22Rv1 (cell line): ENCODE measurements at regions not wholly inside any gene's neighbourhood (a gene's known extent, or its start where the extent isn't known, plus 50 kb on each side); places are given as distances from the start of the nearest gene placed in this dataset.
"Not testable (repeated sequence)": the region's sequence is repeated elsewhere in the genome, so short reads cannot be mapped to it uniquely, and the experiment has no call there.

Source experiments
- ZFX ChIP-seq: fragments of 450-650 bp; IDR thresholded peaks from 2 replicates; pipeline ENCODE4 v1.6.1; 2017; ENCODE audit warnings: antibody characterized with exemption, borderline replicate concordance
- TF ChIP-seq, protein P1 (sequence below): fragments of 450-650 bp; IDR thresholded peaks from 2 replicates; pipeline ENCODE4 v1.5.1; 2017; ENCODE audit warnings: mild to moderate bottlenecking

DNA sequence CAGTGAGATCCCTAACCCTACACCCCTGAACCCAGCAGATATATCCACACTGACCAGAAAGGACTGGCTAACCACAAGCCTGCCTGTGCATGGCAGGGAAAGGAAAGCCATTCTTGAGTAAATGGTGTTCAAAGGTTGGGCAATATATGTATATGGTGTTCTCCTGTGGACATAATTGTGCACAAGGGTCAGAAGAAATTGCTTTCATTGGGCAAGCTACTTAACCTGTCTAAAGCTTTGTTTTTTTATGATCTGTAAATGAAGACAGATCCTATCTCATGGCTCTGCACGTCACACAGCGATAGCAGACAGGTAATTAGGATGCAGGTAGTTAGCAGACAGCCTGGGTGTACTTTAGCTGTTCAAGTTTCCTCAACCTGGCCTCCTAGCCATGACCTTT lies 263.5 kb upstream of the PLGLB2 start:
- TF ChIP-seq, protein P1, sequence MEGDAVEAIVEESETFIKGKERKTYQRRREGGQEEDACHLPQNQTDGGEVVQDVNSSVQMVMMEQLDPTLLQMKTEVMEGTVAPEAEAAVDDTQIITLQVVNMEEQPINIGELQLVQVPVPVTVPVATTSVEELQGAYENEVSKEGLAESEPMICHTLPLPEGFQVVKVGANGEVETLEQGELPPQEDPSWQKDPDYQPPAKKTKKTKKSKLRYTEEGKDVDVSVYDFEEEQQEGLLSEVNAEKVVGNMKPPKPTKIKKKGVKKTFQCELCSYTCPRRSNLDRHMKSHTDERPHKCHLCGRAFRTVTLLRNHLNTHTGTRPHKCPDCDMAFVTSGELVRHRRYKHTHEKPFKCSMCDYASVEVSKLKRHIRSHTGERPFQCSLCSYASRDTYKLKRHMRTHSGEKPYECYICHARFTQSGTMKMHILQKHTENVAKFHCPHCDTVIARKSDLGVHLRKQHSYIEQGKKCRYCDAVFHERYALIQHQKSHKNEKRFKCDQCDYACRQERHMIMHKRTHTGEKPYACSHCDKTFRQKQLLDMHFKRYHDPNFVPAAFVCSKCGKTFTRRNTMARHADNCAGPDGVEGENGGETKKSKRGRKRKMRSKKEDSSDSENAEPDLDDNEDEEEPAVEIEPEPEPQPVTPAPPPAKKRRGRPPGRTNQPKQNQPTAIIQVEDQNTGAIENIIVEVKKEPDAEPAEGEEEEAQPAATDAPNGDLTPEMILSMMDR, result not testable (repeated sequence)
- TF ChIP-seq ZFX, result not testable (repeated sequence)
